DND-41 (cell line): ENCODE measurements at regions not wholly inside any gene's neighbourhood (a gene's known extent, or its start where the extent isn't known, plus 50 kb on each side); places are given as distances from the start of the nearest gene placed in this dataset.

Source experiments
- ATAC-seq: fragments of 200-7000 bp; cut with Tn5 transposase; 3 replicates; pipeline ENCODE4 v1.9.1; 2021; ENCODE audit warnings: low read depth; ENCODE audit not compliant: insufficient read depth
- DNase-seq: peaks from one replicate; pipeline ENCODE4 v3.0.0-alpha.2; 2020
- H2AFZ ChIP-seq: 2 replicates; pipeline ENCODE4 v1.6.0; 2012; ENCODE audit warnings: low read depth, low read length
- H3K27ac ChIP-seq: 2 replicates; pipeline ENCODE4 v1.5.1; 2012; ENCODE audit warnings: low read length, inconsistent platforms
- H3K27me3 ChIP-seq: fragments of 200-600 bp; sonication (generic); 2 replicates; pipeline ENCODE4 v1.6.0; 2012; ENCODE audit warnings: low read length, mild to moderate bottlenecking, inconsistent platforms; ENCODE audit not compliant: insufficient read depth, poor library complexity
- H3K36me3 ChIP-seq: 2 replicates; pipeline ENCODE4 v1.5.1; 2012; ENCODE audit warnings: low read length, inconsistent platforms; ENCODE audit not compliant: insufficient read depth
- H3K4me1 ChIP-seq: 2 replicates; pipeline ENCODE4 v1.5.1; 2012; ENCODE audit warnings: mild to moderate bottlenecking, low read length; ENCODE audit not compliant: insufficient read depth
- H3K4me2 ChIP-seq: 2 replicates; pipeline ENCODE4 v1.6.0; 2012; ENCODE audit warnings: mild to moderate bottlenecking, moderate library complexity, low read length, inconsistent platforms; ENCODE audit not compliant: insufficient read depth
- H3K4me3 ChIP-seq, 2 experiments: fragments of 200-600 bp in 1 of 2; shearing (Covaris generic) in 1 of 2; 2 replicates each; pipeline ENCODE4 v1.5.1; 2012 to 2016; ENCODE audit warnings: inconsistent platforms in 2 of 2, low read length in 2 of 2, mild to moderate bottlenecking in 2 of 2, low read depth in 1 of 2, moderate library complexity in 1 of 2
- H3K79me2 ChIP-seq: 2 replicates; pipeline ENCODE4 v1.6.0; 2012; ENCODE audit warnings: low read length, inconsistent platforms; ENCODE audit not compliant: insufficient read depth
- H3K9ac ChIP-seq: 2 replicates; pipeline ENCODE4 v1.6.0; 2012; ENCODE audit warnings: low read depth, mild to moderate bottlenecking, inconsistent platforms, low read length, moderate library complexity
- H3K9me3 ChIP-seq: 2 replicates; pipeline ENCODE4 v1.5.1; 2012; ENCODE audit warnings: low read length, moderate library complexity, mild to moderate bottlenecking, inconsistent platforms; ENCODE audit not compliant: insufficient read depth, severe bottlenecking
- H4K20me1 ChIP-seq: 2 replicates; pipeline ENCODE4 v1.6.0; 2012; ENCODE audit warnings: low read length; ENCODE audit not compliant: insufficient read depth
- EZH2 ChIP-seq: IDR thresholded peaks from 3 replicates; pipeline ENCODE4 v1.6.1; 2012; ENCODE audit warnings: borderline replicate concordance, low read depth, mild to moderate bottlenecking, moderate library complexity, low read length, inconsistent platforms; ENCODE audit not compliant: severe bottlenecking
- TF ChIP-seq, protein P1 (sequence below): IDR thresholded peaks from 2 replicates; pipeline ENCODE4 v1.5.1; 2012; ENCODE audit warnings: borderline replicate concordance, low read length, moderate library complexity, mild to moderate bottlenecking; ENCODE audit not compliant: poor library complexity, severe bottlenecking; ENCODE audit errors: extremely low read depth

DNA sequence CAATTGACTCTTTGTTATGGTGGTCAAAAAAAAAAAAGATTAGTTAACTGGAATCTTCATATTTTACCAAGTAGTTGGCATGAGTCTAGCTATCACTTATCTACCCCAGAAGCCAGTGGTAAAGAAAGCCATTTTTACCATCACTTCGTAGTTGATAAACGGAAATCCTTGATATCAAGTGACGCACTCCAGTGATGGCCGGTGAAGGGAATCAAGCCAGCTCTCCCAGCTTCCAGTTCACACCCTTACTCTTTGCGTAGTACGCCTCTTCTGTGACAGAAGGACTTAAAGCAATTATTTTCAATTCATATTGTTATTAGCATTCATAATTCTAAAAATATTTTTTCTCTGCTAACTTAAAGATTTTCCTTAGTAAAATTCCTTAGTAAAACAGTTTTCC, 447.9 kb downstream of the GPATCH2 start:
- Histone ChIP-seq H3K79me2 (no peaks in the 10 kb centered on the region), H3K27ac (no peak overlapping the region), H4K20me1 (no peaks in the 10 kb centered on the region), H3K4me3 (no peak overlapping the region), H3K4me1 (no peaks in the 10 kb centered on the region), H3K9me3 (no peaks in the 10 kb centered on the region), H3K36me3 (no peaks in the 10 kb centered on the region), H3K27me3 (no peaks in the 10 kb centered on the region), H3K9ac (no peak overlapping the region), H3K4me2 (no peak overlapping the region), H2AFZ (no peak overlapping the region)
- TF ChIP-seq, protein P1, sequence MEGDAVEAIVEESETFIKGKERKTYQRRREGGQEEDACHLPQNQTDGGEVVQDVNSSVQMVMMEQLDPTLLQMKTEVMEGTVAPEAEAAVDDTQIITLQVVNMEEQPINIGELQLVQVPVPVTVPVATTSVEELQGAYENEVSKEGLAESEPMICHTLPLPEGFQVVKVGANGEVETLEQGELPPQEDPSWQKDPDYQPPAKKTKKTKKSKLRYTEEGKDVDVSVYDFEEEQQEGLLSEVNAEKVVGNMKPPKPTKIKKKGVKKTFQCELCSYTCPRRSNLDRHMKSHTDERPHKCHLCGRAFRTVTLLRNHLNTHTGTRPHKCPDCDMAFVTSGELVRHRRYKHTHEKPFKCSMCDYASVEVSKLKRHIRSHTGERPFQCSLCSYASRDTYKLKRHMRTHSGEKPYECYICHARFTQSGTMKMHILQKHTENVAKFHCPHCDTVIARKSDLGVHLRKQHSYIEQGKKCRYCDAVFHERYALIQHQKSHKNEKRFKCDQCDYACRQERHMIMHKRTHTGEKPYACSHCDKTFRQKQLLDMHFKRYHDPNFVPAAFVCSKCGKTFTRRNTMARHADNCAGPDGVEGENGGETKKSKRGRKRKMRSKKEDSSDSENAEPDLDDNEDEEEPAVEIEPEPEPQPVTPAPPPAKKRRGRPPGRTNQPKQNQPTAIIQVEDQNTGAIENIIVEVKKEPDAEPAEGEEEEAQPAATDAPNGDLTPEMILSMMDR: no peak
- no peak for DNase-seq
- ATAC-seq: no peak

DNA sequence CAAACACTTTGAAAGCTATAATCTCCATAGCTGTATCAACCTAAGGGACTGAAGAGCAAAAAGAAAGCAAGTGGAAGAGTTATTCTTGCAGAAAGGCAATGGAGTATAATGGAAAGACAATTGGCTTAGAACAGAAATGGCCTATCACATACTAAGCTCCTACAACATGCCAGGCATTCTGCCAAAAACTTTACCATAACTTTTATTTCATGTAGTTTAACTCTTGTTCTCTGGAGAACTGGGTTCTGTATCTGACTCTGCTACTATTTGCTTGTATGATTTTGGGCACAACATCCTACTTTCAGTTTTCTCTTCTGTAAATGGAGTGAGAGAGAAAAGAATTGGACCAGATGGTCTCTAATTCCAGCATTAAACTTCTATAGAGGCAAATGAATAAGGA, 449.1 kb downstream of the GPATCH2 start:
- Histone ChIP-seq H3K79me2 (no peaks in the 10 kb centered on the region), H2AFZ (no peak overlapping the region), H3K27ac (no peak overlapping the region), H4K20me1 (no peaks in the 10 kb centered on the region), H3K4me1 (no peaks in the 10 kb centered on the region), H3K9me3 (no peaks in the 10 kb centered on the region), H3K36me3 (no peaks in the 10 kb centered on the region), H3K9ac (no peak overlapping the region), H3K4me3 (no peak overlapping the region), H3K27me3 (no peaks in the 10 kb centered on the region), H3K4me2 (no peak overlapping the region)
- no peak for TF ChIP-seq EZH2
- TF ChIP-seq, protein P1: no peak
- DNase-seq: no peak
- no peak for ATAC-seq

DNA sequence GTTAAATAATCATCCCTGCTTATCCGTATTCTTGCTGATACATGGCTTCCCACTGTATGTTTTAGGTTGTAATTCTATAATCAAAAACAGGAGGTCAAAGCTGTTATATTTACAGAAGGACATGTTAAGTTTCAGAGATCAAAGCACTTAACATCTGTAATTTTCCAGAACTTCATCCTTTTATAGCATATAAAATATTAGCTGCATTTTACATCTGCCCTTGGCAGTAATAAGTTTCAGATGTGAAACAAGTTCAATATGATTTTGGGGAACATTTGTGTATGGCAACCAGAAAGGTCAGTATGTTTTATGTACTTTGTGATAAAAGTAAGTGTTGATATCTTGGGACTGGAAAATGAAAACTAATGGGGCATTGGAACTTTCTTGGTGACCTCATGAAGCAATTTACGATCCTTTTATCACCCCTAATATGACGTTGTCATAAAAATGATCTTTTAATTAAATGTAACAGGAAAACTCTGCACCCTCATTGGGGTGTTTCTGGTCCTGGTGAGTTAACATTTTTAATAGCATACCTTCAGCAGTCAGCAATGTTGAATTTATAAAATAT, 449.6 kb downstream of the GPATCH2 start:
- DNase-seq (no peak), ATAC-seq (no peak)
- Histone ChIP-seq H3K4me3 (no peak overlapping the region), H3K36me3 (no peaks in the 10 kb centered on the region), H2AFZ (no peak overlapping the region), H3K79me2 (no peaks in the 10 kb centered on the region), H4K20me1 (no peaks in the 10 kb centered on the region), H3K4me1 (no peaks in the 10 kb centered on the region), H3K9me3 (no peaks in the 10 kb centered on the region), H3K9ac (no peak overlapping the region), H3K27me3 (no peaks in the 10 kb centered on the region), H3K4me2 (no peak overlapping the region), H3K27ac (no peak overlapping the region)
- TF ChIP-seq, protein P1: no peak
- TF ChIP-seq EZH2: no peak

DNA sequence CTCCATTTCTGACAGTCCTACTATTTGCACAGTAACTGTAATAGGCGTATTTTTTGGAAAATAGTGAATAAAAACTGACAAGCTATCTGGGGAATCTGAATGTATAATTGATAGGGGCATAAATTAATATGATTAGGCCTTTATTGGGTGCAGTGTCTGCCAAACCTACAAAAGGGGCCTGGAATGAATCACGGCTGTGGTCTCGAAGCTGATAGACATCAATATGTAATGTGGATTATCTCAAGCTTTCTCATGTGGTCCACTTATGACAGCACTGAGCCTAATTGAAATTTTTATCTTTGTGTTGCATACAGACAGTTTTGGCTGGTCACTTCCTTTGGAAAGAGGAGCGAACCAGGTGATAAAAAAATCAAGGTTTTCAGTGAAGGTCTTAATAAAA, 450.4 kb downstream of the GPATCH2 start:
- no peak for ATAC-seq
- H3K27me3 ChIP-seq: no peaks in the 10 kb centered on the region

More for the DNA sequence above, 450.4 kb downstream of the GPATCH2 start:
- TF ChIP-seq, protein P1: no peak
- no peak for TF ChIP-seq EZH2
- Histone ChIP-seq H2AFZ (no peak overlapping the region), H3K79me2 (no peaks in the 10 kb centered on the region), H3K9ac (no peak overlapping the region), H4K20me1 (no peaks in the 10 kb centered on the region), H3K4me1 (no peaks in the 10 kb centered on the region), H3K4me3 (no peak overlapping the region), H3K9me3 (no peaks in the 10 kb centered on the region), H3K36me3 (no peaks in the 10 kb centered on the region), H3K27ac (no peak overlapping the region), H3K4me2 (no peak overlapping the region)
- DNase-seq: no peak
